Activated CD8-positive, alpha-beta memory T cell treated with anti-CD3 and anti-CD28 coated beads, Interleukin-2, amount 50 U/mL, for 1 hour (primary cell): ENCODE measurements at regions not wholly inside any gene's neighbourhood (a gene's known extent, or its start where the extent isn't known, plus 50 kb on each side); places are given as distances from the start of the nearest gene placed in this dataset.

Experiments used
- DNase-seq: peaks from one replicate; pipeline ENCODE4 v3.0.0-alpha.2; 2020; ENCODE audit errors: extremely low read depth

DNA sequence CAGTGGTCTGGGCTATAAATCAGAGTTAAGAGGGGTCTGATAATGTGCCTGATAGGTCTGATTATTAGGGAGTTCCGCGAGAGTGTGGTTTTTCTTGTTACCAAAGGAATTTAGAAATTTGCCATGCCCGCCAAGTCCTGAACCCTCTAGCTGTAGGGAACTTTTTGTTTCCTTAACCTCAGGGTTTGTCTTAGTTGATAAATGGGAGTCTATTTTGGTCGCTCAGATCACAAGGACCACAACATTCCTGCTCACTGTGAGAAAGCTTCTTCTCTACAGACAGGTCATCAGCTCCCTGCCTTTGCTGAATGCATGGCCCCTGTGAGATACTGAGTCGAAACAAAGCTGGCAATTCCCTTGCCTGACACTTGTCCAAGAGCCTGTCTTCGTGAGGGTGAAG, 497.8 kb downstream of the HS3ST4 start:
- DNase-seq, result no peak

DNA sequence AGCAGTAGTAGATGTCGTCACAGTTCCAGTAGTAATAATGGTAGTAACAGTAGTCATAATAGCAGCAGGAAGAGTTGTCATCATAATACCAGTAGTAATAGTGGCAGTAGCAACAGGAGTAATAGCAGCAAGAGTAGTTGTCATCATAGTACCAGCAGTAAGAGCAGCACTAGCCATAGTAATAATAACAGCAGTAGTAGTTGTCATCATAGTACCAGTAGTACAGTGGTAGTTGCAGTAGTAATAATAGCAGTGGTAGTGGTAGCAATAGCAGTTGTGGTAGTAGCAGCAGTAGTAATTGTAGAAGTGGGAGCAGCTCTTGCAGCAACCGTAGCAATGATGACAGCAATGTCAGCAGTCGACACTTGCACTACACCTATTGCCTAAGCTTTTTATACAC, 502.8 kb downstream of the HS3ST4 start:
- DNase-seq, result no peak

DNA sequence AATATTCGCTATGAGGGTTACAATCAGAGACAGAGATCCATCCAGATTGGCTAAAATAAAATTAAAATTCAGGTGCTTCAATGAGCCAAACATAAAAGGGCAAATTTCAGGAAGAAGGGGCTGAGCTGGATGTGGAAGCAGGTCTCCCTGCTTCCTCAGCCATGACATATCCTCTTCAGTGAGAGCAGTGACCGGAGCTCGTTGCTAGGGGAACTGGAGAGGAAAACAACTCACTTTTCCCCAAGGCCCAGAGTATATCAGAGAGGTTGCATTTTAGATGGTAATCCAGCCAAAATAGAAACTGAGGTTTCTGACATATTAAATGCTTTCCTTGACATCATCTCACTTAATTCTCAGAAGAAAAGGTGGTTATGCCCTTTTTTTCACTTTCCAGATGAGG, 503.5 kb downstream of the HS3ST4 start:
- no peak for DNase-seq

GRCh38 chr16:26196310-26196709, 504.6 kb downstream of the HS3ST4 start:
- DNase-seq, result no peak

GRCh38 chr16:26196802-26197201, 505.0 kb downstream of the HS3ST4 start:
- DNase-seq, result no peak

DNA sequence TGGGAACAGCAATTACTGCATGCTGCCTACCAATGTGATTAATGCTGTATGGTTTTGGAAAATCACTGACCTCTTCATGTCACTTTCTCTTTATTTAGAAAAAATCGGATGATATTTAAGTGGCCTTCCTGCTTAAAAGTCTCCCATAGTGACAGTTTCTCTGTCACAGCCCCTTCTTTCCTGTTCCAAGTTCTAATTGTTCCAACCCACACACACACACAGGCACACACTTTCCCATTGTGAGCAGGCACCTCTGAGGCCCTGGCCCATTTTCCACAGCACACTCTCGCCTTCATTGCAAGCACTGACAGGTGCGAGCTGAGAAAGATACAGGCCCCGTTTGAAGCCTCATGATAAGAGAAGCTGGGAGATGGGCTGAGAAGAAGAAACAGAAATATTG, 505.9 kb downstream of the HS3ST4 start:
- no peak for DNase-seq

DNA sequence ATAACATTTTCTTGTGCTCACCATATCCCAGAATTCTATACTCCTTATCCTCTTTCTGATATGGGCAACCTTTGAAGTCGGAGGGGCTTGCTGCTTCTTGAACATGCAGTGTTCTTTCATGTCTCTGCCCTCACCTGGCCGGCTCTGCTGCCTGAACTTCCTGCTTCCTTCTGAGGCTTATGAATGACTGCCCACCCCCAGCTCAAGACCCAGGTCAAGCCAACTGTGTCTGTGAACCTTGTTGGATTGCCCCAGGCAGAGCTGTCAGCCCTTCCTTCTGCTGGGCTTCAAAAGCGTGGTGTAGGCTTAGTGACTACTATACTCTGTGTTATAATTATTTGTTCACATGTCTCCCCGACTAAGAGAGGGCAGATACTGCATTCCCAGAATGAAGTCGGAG, 506.5 kb downstream of the HS3ST4 start:
- DNase-seq, result no peak

DNA sequence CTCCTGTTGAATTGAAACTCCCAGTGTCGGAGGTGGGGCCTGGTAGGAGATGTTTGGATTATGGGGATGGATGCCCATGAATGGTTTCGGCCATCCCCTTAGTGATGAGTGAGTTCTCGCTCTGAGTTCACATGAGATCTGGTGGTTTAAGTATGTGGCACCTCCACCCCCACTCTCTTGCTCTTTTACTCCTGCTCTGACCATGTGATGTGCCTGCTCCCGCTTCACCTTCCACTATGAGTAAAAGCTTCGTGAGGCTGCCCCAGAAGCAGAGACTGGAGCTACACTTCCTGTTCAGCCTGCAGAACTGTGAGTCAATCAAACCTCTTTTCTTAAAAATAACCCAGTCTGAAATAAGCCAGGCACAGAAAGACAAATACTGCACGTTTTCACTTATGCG, 512.4 kb downstream of the HS3ST4 start:
- DNase-seq, result no peak

GRCh38 chr16:26211542-26211941, 519.8 kb downstream of the HS3ST4 start:
- no peak for DNase-seq

DNA sequence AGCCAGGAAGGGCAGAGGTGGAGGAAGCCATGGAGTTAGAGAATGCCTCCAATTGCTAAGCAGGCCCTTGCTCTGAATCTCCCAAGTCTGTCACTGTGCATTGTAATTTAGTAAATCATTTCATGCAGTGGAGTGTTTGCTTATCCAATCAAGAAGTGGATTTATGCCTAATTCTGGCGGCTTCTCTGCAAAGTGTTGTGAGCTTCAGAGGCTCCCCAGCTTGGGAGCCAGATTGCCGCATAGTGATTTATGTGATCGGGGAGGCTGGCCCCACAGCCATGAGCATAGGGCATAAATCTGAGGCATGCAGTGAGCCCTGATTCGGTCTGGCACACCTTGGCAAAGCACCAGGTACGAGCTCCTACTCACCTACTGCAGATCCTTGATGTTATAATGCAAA, 520.8 kb downstream of the HS3ST4 start:
- DNase-seq, result no peak

DNA sequence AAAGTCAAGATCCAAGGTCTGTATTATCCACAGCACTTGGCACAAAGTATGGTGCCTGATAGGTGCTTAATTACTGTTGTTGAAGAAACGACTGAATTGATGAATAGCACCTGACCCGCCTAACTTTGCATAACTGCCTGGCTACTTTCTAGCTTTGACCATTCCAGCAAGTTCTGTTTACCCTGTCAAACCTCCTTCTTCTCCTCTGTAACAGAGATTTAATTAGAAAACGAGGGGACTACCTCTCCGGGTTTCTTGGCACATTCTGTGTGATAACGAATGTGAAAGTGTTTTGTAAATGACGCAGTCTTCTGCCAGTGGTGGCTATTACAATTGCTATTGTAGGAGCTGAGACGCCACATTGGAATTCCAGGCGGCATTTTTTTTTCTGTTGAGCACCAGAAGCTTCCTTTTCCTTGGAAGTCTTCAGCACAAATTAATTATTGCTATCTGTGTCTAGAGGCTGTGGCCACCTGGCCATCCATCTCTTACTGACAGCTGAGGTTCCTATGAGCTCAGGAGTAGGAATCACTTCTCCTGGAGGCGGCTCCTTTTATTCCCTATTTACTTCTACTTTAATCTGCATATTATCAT, 522.9 kb downstream of the HS3ST4 start:
- DNase-seq, result no peak

GRCh38 chr16:26220894-26221293, 529.1 kb downstream of the HS3ST4 start:
- DNase-seq, result no peak

DNA sequence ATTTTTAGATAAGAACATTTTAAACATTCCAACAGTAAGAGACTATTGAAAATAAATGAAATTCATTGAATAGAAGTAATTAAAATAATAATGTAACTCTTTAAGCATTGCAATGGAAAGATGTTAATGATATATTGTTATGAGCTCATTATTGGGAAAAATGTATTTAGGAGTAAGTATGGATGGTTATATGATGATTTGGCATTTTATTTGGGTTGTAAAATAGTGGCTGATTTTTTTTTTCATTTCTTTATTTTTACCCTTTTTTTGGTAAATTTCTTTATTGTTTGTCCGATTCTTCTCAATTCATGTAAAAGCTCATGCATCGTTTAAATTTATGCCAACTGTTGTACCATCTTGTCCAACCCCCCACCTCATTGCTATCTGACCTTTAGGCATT, 539.9 kb downstream of the HS3ST4 start:
- no peak for DNase-seq

- DNase-seq, result no peak
These were observed 549.0 kb downstream of the HS3ST4 start for GRCh38 chr16:26240807-26241206.

- no peak for DNase-seq
These were observed 555.3 kb downstream of the HS3ST4 start for GRCh38 chr16:26247063-26247462.

- DNase-seq, result no peak
These were observed 560.8 kb downstream of the HS3ST4 start for GRCh38 chr16:26252598-26252997.

DNA sequence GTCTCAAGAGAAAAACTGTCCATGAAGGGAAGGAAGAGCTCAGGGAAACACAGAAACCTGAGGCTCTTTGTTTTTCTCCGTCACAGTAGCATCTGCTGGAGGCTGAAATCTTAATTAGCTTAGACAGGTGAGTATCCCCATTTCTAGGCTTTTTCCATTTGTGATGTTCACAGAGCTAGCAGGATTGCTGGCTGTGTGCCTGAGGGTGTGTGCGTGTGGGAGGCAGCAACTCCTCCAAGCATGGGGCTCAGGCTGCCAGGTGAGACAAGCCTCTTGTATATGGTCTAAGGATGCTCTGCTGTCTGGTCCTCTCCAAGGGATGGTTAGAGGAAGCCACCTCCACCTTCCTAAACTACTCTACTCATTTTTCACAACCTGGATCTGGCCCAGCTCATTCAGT, 569.9 kb downstream of the HS3ST4 start:
- no peak for DNase-seq

GRCh38 chr16:26263406-26263805, 571.6 kb downstream of the HS3ST4 start:
- no peak for DNase-seq

- no peak for DNase-seq
These were observed 575.9 kb downstream of the HS3ST4 start for GRCh38 chr16:26267641-26268040.

DNA sequence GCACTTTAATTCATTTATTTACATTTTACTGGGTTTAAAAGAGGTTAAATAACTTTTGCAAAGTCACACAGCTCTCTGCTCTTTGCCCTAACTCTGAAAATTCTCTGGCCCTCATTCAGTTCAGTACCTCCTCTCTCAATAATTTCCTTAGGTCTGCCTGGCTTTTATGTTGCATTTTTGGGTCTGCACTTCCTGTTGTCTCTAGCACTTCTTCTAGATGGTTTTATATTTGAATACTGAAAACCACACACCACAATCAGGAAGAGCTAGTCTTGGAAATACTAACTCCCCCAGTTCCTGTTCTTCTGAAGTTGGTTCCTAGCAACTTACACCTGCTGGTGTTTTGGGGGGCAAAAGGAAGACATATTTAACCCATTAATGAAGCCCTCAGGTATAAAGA, 577.9 kb downstream of the HS3ST4 start:
- DNase-seq, result no peak

- DNase-seq, result no peak
These were observed 581.8 kb downstream of the HS3ST4 start for GRCh38 chr16:26273607-26274006.

GRCh38 chr16:26275021-26275590, 583.3 kb downstream of the HS3ST4 start:
- DNase-seq, result no peak

DNA sequence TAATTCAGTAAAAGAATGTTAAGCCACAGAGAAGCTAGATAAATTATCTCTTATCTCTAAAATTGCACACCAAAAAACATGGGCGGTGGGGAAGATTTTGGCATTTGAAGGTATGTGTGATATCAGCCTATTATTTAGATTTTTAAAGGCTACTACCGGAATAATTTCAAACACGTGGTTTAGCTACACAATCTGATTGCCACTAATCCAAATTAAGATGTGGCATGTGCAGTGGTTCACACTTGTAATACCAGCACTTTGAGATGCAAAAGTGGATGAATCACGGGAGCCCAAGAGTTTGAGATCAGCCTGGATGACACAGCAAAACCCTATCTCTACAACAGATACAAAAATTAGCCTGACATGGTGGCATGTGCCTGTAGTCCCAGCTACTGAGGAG, 584.5 kb downstream of the HS3ST4 start:
- no peak for DNase-seq
